ENCODE measurements at regions not wholly inside any gene's neighbourhood (a gene's known extent, or its start where the extent isn't known, plus 50 kb on each side); places are given as distances from the start of the nearest gene placed in this dataset.

GRCh38 chr3:181770296-181770695 is 58.6 kb downstream of the SOX2 start:
- Histone ChIP-seq H2AFZ (ENCODE audit: low read depth) (no peak overlapping the region), H3K27ac (ENCODE audit: low read depth in 2 of 2, low read length in 1 of 2) (no peak overlapping the region), H3K9me3 (no peaks in the 10 kb centered on the region), H3K4me2 (no peak overlapping the region), H4K20me1 (ENCODE audit: insufficient read depth) (no peaks in the 10 kb centered on the region), H3K4me3 (ENCODE audit: low read depth in 2 of 2, low read length in 1 of 2) (no peak overlapping the region), H3K9ac (no peak overlapping the region), H3K27me3 (ENCODE audit: insufficient read depth) (no peaks in the 10 kb centered on the region), H3K4me1 (ENCODE audit: control insufficient read depth in 1 of 2, insufficient read depth in 2 of 2, low read depth in 1 of 2, low read length in 1 of 2) (no peaks in the 10 kb centered on the region), H3K79me2 (ENCODE audit: insufficient read depth) (no peaks in the 10 kb centered on the region), H3K9me2 (no peaks in the 10 kb centered on the region), H3K36me3 (replicated peaks in 1 of 2; ENCODE audit: control insufficient read depth in 1 of 2, insufficient read depth in 2 of 2, low read length in 1 of 2) (no peaks in the 10 kb centered on the region), H3F3A (replicated peaks; ENCODE audit: insufficient read depth) (no peaks in the 10 kb centered on the region)
- POLR2A ChIA-PET = no interaction called here
- DNase-seq = no peak
- TF ChIP-seq RAD21 (IDR thresholded peaks at IDR 0.05; ENCODE audit: low read length) (no peak), MEF2A (IDR thresholded peaks at IDR 0.05; ENCODE audit: borderline replicate concordance, low read depth) (no peak)
- CTCF ChIA-PET = no interaction called here
- whole genome bisulfite sequencing (ENCODE audit: low lambda C conversion rate) = 80% methylated on average over 5 of the region's 5 CpGs

GRCh38 chr3:181771120-181771519 is 59.4 kb downstream of the SOX2 start:
- no peak for DNase-seq
- H3K36me3 ChIP-seq (replicated peaks in 1 of 2; ENCODE audit: control insufficient read depth in 1 of 2, insufficient read depth in 2 of 2, low read length in 1 of 2) = no peaks in the 10 kb centered on the region
- no peak overlapping the region for H3K9ac ChIP-seq
- H2AFZ ChIP-seq (ENCODE audit: low read depth) = no peak overlapping the region
- H3K9me2 ChIP-seq = no peaks in the 10 kb centered on the region
- ChIA-PET POLR2A (no interaction called here), CTCF (interaction anchor here (1.1 kb wide), 1 partner anchor 17 kb away, joined by 3 read pairs; no protein-coding TSS in a partner anchor)
- 46% methylated on average over 3 of the region's 3 CpGs for WGBS (ENCODE audit: low lambda C conversion rate)
- no peaks in the 10 kb centered on the region for H3K4me1 ChIP-seq (ENCODE audit: control insufficient read depth in 1 of 2, insufficient read depth in 2 of 2, low read depth in 1 of 2, low read length in 1 of 2)
- no peak for TF ChIP-seq TCF12 (IDR thresholded peaks at IDR 0.05)
- no peak for TF ChIP-seq EZH2phosphoT487 (IDR thresholded peaks at IDR 0.05; ENCODE audit: borderline replicate concordance, low read depth)
- TF ChIP-seq CHD2 (IDR thresholded peaks at IDR 0.05; ENCODE audit: low read length, partially characterized antibody) = no peak
- TF ChIP-seq CTCF (IDR thresholded peaks at IDR 0.05) = no peak
- TF ChIP-seq MAX (IDR thresholded peaks at IDR 0.05; ENCODE audit: low read depth) = no peak
- TF ChIP-seq ZBTB33 (IDR thresholded peaks at IDR 0.05; ENCODE audit: borderline replicate concordance, low read depth) = no peak
- TF ChIP-seq YY1 (IDR thresholded peaks at IDR 0.05; ENCODE audit: low read depth) = no peak
- TF ChIP-seq IRF3 (IDR thresholded peaks at IDR 0.05; ENCODE audit: low read depth, low read length) = no peak
- no peak for TF ChIP-seq ELF1 (IDR thresholded peaks at IDR 0.05)
- H3K9me3 ChIP-seq = no peaks in the 10 kb centered on the region
- H3K4me2 ChIP-seq = no peak overlapping the region
- H3F3A ChIP-seq (replicated peaks; ENCODE audit: insufficient read depth) = no peaks in the 10 kb centered on the region
- H3K27ac ChIP-seq (ENCODE audit: low read depth in 2 of 2, low read length in 1 of 2) = no peak overlapping the region
- no peak overlapping the region for H3K4me3 ChIP-seq (ENCODE audit: low read depth in 2 of 2, low read length in 1 of 2)
- H3K27me3 ChIP-seq (ENCODE audit: insufficient read depth) = no peaks in the 10 kb centered on the region
- no peaks in the 10 kb centered on the region for H4K20me1 ChIP-seq (ENCODE audit: insufficient read depth)
- H3K79me2 ChIP-seq (ENCODE audit: insufficient read depth) = no peaks in the 10 kb centered on the region

Measured in SK-N-SH (cell line).